Endothelial cell (in vitro differentiated cells): ENCODE measurements at regions not wholly inside any gene's neighbourhood (a gene's known extent, or its start where the extent isn't known, plus 50 kb on each side); places are given as distances from the start of the nearest gene placed in this dataset.

Source experiments
- DNase-seq: peaks from one replicate; pipeline ENCODE4 v3.0.0; 2021; ENCODE audit warnings: low spot score
- H3K27ac Mint-ChIP-seq: one replicate; pipeline ENCODE4 v1.8.0; 2021; ENCODE audit warnings: mixed read lengths, inconsistent platforms; ENCODE audit not compliant: unreplicated experiment
- H3K27me3 Mint-ChIP-seq: one replicate; pipeline ENCODE4 v1.8.0; 2021; ENCODE audit warnings: mild to moderate bottlenecking, moderate library complexity, mixed read lengths, inconsistent platforms; ENCODE audit not compliant: unreplicated experiment
- H3K36me3 Mint-ChIP-seq: one replicate; pipeline ENCODE4 v1.8.0; 2021; ENCODE audit warnings: mild to moderate bottlenecking, low read depth, mixed read lengths, inconsistent platforms; ENCODE audit not compliant: unreplicated experiment
- H3K4me1 Mint-ChIP-seq: one replicate; pipeline ENCODE4 v1.8.0; 2021; ENCODE audit warnings: mild to moderate bottlenecking, mixed read lengths, inconsistent platforms; ENCODE audit not compliant: unreplicated experiment
- H3K4me3 Mint-ChIP-seq: one replicate; pipeline ENCODE4 v1.8.0; 2021; ENCODE audit warnings: mild to moderate bottlenecking, mixed read lengths, inconsistent platforms; ENCODE audit not compliant: unreplicated experiment
- H3K9me3 Mint-ChIP-seq: one replicate; pipeline ENCODE4 v1.8.0; 2021; ENCODE audit warnings: mixed read lengths, inconsistent platforms; ENCODE audit not compliant: unreplicated experiment
- CTCF ChIP-seq: fragments of 200-600 bp; sonication (generic); IDR thresholded peaks from one replicate; pipeline ENCODE4 v1.5.0; 2021; ENCODE audit warnings: antibody characterized with exemption; ENCODE audit not compliant: unreplicated experiment

- DNase-seq = no peak
- Mint-ChIP-seq H3K4me1 (no peaks in the 10 kb centered on the region), H3K9me3 (no peaks in the 10 kb centered on the region), H3K27ac (no peak overlapping the region), H3K36me3 (no peaks in the 10 kb centered on the region), H3K4me3 (no peak overlapping the region), H3K27me3 (no peaks in the 10 kb centered on the region)
- no peak for TF ChIP-seq CTCF
Measured at GRCh38 chr5:166329149-166329800, 1962.2 kb upstream of the WWC1 start.

- DNase-seq = no peak
- H3K9me3 Mint-ChIP-seq = no peaks in the 10 kb centered on the region
- no peaks in the 10 kb centered on the region for H3K36me3 Mint-ChIP-seq
- no peaks in the 10 kb centered on the region for H3K27me3 Mint-ChIP-seq
- H3K4me1 Mint-ChIP-seq = no peaks in the 10 kb centered on the region
- no peak overlapping the region for H3K4me3 Mint-ChIP-seq
- H3K27ac Mint-ChIP-seq = no peak overlapping the region
- TF ChIP-seq CTCF = no peak
Measured at GRCh38 chr5:166330036-166330435, 1961.4 kb upstream of the WWC1 start.

- DNase-seq = no peak
- Mint-ChIP-seq H3K27me3 (no peaks in the 10 kb centered on the region), H3K36me3 (no peaks in the 10 kb centered on the region), H3K4me1 (no peaks in the 10 kb centered on the region), H3K27ac (no peak overlapping the region), H3K4me3 (no peak overlapping the region), H3K9me3 (no peaks in the 10 kb centered on the region)
- no peak for TF ChIP-seq CTCF
Measured at GRCh38 chr5:166331521-166331920, 1959.9 kb upstream of the WWC1 start.

GRCh38 chr5:166338801-166339200, 1952.6 kb upstream of the WWC1 start:
- H3K9me3 Mint-ChIP-seq = no peaks in the 10 kb centered on the region
- no peaks in the 10 kb centered on the region for H3K36me3 Mint-ChIP-seq
- H3K4me3 Mint-ChIP-seq = no peak overlapping the region
- TF ChIP-seq CTCF = no peak
- H3K4me1 Mint-ChIP-seq = no peaks in the 10 kb centered on the region
- H3K27me3 Mint-ChIP-seq = no peaks in the 10 kb centered on the region
- DNase-seq = no peak
- no peak overlapping the region for H3K27ac Mint-ChIP-seq

- no peaks in the 10 kb centered on the region for H3K36me3 Mint-ChIP-seq
- H3K27ac Mint-ChIP-seq = no peak overlapping the region
- H3K27me3 Mint-ChIP-seq = no peaks in the 10 kb centered on the region
- no peak for DNase-seq
- H3K9me3 Mint-ChIP-seq = no peaks in the 10 kb centered on the region
- TF ChIP-seq CTCF = no peak
- H3K4me3 Mint-ChIP-seq = no peak overlapping the region
- H3K4me1 Mint-ChIP-seq = no peaks in the 10 kb centered on the region
Measured at GRCh38 chr5:166340039-166340438, 1951.4 kb upstream of the WWC1 start.
